ENCODE measurements at regions not wholly inside any gene's neighbourhood (a gene's known extent, or its start where the extent isn't known, plus 50 kb on each side); places are given as distances from the start of the nearest gene placed in this dataset.
"Not testable (repeated sequence)": the region's sequence is repeated elsewhere in the genome, so short reads cannot be mapped to it uniquely, and the experiment has no call there.

DNA sequence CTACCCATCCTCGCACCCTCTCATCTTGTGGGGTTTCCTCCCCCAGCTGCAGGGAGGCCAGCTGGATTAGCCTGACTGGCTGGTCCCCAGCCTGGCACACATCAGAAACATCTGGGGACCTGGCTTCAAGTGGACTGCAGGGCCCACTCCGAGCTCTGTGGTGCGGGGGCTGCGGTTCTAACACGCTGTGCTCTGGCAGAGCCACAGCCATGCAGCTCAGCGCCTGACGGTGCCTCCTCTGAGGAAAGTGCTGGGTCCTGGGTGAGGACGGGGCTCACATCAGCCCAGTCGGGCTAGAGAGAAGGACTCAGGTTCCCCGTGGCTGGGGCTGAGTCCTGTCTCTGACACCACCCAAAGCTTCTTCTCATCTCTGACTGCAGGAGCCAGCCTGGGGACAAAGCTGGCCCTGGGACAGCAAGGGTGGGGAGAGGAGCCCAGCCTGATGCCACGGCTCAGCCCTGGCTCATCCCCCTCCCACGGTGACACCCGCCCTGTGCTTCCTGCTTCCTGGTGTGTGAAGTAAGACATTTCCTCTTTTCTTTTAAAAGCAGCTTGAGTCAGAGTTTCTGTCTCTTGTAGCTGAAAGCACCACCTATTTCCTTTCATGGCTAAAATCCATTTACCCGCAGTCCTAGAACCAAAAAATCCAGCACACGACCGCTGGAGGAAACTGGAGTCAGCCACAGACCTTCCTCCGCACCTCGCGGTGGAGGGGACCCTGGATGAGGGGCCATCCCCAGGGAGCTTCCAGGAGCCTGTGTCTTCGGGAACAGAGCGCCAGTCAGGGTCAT, 127.4 kb upstream of the AFDN start:
- no peak for TF ChIP-seq ZNF274 (IDR thresholded peaks at IDR 0.05; ENCODE audit: low read depth, low read length)

DNA sequence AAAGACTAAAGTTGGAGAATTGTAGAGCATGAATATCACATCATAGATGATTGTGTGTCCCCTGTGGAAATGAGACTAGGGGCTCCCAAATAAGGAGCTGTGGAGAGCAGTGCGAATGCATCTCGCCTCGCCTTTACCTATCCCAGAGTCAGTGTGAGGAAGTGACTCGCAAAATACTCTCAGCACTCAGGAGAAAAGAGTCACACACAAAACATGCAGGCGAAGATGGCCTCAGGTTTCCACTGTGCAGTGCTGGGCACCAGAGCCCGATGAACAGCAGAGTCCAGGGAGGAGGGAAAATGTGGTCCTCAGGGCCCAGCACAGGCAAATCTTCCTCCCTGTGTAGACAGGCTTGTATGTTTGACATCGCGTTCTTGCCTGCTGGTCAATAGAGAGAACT, 126.5 kb upstream of the AFDN start:
- H3K4me3 ChIP-seq (ENCODE audit: low read length), result no peak overlapping the region
- TF ChIP-seq ZNF274 (IDR thresholded peaks at IDR 0.05; ENCODE audit: low read depth, low read length), result no peak

More for the DNA sequence above, 127.4 kb upstream of the AFDN start:
- H3K4me3 ChIP-seq (ENCODE audit: low read length), result peak overlapping the region; percentile 6; the same call in 1 of the 2 replicates

DNA sequence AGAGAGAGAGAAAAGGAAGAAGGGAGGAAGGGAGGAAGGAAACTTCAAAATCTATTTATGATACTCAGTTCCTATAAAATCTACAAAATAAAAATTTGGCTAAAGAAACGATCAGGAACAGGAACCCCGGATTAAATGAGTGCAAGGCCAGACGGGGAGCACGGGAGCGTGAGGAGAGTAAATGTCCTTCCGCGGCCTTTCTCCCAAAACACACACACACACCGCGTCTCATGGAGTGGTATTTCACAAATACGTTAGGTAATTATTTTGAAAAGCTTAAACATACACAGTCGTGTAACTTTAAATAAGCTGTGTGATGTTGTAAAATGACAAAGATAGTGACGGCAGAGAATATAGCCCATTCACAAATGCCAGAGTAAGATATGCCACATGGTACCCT, 125.7 kb upstream of the AFDN start:
- no peak overlapping the region for H3K4me3 ChIP-seq (ENCODE audit: low read length)
- no peak for TF ChIP-seq ZNF274 (IDR thresholded peaks at IDR 0.05; ENCODE audit: low read depth, low read length)

DNA sequence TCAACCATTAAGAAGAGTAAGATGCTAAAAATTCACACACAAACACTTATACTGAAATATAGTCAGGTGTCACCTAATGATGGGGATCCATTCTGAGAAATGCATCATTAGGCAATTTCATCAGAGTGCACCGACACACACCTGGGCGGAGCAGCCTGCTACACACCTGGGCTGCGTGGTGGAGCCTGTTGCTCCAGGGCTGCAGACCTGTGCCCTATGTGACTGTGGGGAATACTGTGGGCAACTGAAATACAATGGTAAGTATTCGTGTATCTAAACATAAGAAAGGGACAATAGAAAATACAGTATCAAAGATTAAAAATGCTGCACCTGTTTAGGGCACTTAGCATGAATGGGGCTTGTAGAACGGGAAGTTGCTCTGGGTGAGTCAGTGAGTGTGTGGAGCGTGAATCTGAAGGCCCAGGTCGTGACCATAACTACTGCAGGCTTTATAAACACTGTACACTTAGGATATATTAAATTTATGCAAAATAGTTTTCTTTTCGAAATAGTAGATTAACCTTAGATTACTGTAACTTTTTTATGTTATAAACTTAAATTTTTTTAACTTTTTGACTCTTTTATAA, 124.4 kb upstream of the AFDN start:
- TF ChIP-seq ZNF274 (IDR thresholded peaks at IDR 0.05; ENCODE audit: low read depth, low read length), result no peak
- no peak overlapping the region for H3K4me3 ChIP-seq (ENCODE audit: low read length)

DNA sequence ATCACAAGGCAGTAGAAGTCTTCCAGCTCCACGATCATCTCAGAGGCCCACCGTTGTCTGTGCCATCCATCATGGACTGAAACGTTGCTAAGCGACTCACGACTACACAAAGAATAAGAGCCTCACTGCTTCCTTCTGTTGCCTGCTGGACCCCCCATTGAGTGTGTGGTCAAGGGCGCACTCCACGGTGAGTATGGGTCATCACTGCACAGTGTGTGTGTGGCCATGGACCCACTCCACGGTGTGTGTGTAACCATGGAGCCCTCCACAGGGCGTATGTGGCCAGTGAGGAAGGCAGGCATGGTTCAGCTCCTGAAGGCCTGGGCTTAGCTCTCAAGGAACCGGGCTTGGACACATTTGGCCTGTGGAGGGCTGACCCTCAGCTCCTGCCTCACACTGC, 123.4 kb upstream of the AFDN start:
- TF ChIP-seq ZNF274 (IDR thresholded peaks at IDR 0.05; ENCODE audit: low read depth, low read length), result no peak
- H3K4me3 ChIP-seq (ENCODE audit: low read length), result no peak overlapping the region

DNA sequence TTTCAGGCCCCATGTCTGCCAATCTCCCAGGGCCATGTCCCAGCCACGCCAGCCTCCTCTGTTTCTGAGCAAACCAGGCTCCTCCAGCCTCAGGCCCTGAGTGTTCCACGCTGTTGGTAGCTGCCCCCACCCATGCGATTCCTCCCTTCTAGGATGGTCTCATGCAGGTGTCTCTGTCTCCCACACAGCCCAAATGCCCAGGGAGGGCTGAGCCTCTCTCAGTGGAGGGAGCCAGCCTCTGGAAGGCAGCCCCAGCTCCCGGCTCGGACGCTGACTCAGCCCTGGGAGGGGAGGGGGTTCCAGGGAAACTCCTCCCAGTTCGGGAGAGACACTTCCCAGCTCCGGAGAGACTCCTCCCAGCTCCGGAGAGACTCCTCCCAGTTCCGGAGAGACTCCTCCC, 122.9 kb upstream of the AFDN start:
- no peak for TF ChIP-seq ZNF274 (IDR thresholded peaks at IDR 0.05; ENCODE audit: low read depth, low read length)

DNA sequence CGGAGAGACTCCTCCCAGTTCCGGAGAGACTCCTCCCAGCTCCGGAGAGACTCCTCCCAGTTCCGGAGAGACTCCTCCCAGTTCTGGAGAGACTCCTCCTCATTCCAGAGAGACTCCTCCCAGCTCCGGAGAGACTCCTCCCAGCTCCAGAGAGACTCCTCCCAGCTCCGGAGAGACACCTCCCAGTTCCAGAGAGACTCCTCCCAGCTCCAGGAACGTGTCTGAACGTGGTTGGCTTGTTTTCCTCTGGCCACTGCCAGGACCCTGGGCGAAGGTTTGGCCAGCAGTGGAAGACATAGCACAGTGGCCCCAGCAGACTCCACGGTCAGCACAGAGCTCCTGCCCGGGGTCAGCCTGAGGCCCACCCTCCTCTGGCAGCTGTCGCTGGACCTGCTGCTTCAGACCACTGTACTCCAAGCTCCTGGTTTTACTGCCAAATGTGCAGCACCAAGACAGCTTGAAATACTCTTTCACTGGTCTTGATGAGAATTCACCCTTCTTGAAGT, 122.3 kb upstream of the AFDN start:
- no peak for TF ChIP-seq ZNF274 (IDR thresholded peaks at IDR 0.05; ENCODE audit: low read depth, low read length)

More for the DNA sequence above, 122.9 kb upstream of the AFDN start:
- no peak overlapping the region for H3K4me3 ChIP-seq (ENCODE audit: low read length)

DNA sequence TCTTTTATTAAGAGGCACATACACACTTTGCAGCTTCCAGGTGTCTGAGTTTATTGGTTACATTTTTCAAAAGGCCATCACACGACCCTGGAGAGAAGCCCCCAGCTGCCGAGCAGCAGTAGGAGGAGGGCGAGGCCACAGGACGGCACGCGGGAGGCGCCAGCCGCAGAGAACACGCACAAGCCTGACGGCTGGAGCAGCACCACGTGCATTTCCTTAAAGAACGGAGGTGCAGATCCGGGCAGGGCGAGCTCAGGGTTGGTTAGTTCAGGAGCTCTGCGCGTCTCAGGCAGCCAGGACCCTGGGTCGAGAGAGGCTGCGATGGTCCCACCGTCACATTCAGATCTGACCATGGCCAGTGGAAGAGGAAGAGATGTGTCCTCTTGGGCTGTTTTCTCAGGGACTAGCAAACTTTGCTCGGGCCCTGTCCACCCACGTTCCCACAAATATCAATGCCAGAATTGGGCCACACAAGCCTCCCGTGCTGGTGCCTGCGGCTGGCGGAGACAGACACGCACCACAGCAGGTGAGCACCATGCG, 121.4 kb upstream of the AFDN start:
- no peak for TF ChIP-seq ZNF274 (IDR thresholded peaks at IDR 0.05; ENCODE audit: low read depth, low read length)
- no peak overlapping the region for H3K4me3 ChIP-seq (ENCODE audit: low read length)

More for the DNA sequence above, 122.3 kb upstream of the AFDN start:
- no peak overlapping the region for H3K4me3 ChIP-seq (ENCODE audit: low read length)

DNA sequence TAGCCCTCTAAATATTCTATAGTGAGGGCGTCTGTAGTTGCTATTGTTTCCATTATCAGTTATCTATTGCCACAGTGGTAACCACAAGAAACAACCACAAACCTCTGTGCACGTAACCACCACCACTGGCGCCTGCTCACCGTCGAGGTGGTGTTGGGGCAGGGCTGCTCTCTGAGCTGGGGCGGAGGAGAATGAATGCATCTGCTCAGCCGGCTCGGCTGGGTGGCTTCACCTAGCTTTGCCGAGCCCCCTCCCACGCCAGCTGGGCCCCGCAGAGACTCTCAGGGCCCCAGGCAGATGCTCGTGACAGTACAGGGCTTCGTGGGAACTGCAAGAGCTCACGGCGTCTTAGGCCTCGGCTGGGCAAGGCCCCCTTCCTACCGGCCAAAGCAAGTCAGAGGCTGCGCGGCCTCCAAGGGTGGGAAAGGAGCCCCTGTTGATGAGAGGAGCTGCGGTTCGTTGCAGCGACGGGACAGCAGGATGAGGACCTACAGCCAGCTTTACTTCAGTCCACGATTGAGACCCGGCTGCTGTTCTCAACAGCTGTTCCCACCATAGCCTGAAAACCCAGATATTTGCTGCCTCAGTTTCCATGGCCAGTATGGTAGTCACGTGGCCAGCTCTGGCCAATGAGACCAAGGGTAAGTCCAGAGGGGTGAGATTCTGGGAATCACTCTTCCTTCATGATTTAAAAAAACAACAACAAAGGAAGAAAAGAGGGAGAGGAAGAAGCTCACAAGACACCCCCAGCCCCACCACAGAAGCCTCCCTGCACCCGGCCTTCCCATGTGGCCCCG, 120.2 kb upstream of the AFDN start:
- no peak for TF ChIP-seq ZNF274 (IDR thresholded peaks at IDR 0.05; ENCODE audit: low read depth, low read length)
- H3K4me3 ChIP-seq (ENCODE audit: low read length), result no peak overlapping the region

DNA sequence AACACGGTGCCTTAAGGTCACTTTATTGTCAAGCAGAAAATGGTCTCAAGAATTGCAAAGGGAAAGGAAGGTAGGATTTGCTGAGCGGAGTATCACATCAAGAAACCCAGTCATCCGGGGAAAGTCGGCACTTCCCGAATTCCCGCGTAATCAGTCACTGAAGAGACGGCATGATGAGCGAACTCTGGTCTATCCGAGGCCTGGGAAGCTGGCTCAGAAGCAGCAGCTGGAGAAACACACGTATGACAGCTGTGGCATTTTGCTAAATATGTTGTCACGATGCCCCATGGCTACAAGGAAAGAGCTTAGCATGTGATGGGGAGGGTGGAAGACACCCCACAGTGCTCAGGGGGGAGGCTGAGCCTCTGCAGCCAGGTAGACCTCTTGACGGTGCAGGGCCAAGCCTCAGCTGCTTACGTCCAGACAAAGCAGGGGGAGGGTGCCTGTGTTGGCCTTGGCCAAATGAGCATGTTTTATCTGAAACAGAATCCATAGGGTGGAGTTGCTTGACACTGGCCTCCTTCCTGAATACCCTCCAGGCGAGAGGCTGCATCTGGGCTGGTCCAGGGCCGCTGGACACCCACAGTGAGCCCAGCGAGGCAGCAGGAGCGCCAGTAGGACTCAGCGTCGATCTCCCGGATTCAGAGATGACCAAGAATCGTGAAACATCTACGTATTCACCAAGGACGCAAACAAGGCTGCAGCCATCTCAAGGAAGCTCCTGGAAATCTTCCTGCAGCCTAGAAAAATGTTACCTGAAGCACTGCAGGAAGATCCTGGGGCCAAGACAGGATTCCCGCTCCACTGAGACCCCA, 118.8 kb upstream of the AFDN start:
- no peak overlapping the region for H3K4me3 ChIP-seq (ENCODE audit: low read length)
- no peak for TF ChIP-seq ZNF274 (IDR thresholded peaks at IDR 0.05; ENCODE audit: low read depth, low read length)

DNA sequence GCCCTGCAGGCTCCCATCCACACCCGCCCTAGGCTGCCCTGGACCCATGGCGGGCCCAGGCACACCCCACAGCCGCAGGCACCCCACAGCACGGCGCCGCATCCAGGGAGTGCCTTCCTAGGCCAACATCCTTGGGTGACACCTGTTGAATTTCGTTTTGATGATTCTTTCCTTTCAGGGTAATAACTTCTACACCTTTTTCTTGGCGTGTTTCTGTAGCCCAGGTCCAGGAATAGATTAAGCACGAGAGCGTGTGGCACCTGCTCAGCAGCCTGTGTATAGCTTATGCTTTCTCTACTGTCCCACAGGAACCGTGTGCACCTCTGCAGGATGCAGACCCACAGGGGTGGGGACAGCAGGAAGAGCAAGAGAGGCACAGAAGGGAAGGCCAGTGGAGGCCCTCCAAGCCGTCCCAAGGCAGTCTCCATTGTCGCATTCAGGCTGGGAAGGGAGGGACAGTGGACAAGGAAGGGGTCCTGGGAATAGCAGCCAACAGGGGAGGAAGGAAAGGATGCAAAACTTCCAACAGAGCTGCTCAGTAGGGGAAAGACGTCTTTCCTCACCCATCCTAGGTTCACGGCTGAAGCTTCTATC, 118.1 kb upstream of the AFDN start:
- no peak overlapping the region for H3K4me3 ChIP-seq (ENCODE audit: low read length)
- no peak for TF ChIP-seq ZNF274 (IDR thresholded peaks at IDR 0.05; ENCODE audit: low read depth, low read length)

DNA sequence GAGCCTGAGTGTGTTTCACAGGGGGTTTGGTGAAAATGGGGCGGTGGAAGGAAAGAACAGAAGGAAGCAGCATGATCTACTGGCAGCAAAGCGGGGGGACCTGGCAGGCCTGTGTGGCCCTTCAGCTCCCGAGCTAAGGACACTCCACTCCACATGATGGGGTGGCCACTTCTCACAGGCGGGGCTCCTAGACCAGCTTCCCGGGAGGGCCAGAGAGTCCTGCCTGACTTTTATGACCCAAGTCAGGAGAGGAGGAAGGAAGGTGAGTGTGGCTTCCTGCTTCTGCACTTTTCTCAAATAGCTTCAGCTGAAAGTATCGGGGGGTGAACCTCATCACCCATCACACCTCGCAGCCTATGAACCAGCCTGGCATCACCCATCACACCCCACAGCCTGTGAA, 117.5 kb upstream of the AFDN start:
- no peak overlapping the region for H3K4me3 ChIP-seq (ENCODE audit: low read length)
- TF ChIP-seq ZNF274 (IDR thresholded peaks at IDR 0.05; ENCODE audit: low read depth, low read length), result no peak

DNA sequence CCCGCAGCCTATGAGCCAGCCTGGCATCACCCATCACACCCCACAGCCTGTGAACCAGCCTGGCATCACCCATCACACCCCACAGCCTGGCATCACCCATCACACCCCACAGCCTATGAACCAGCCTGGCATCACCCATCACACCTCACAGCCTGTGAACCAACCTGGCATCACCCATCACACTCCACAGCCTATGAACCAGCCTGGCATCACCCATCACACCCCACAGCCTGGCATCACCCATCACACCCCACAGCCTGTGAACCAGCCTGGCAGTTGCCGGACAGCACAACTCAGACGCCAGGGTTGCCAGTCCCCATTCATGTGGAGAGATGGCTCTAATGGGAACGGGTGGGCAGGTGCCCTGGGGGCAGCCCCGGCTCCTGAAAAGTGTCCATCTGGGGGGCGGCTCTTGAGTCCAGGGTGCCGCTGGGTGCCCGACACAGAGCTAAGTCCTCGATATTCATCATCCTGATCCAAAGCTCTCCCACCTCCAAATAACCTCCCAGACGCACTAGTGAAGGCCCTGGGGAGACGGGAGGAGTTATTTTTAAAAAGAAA, 116.9 kb upstream of the AFDN start:
- not testable (repeated sequence) for H3K4me3 ChIP-seq (ENCODE audit: low read length)

Measured in GM08714 (cell line).